ENCODE measurements at regions not wholly inside any gene's neighbourhood (a gene's known extent, or its start where the extent isn't known, plus 50 kb on each side); places are given as distances from the start of the nearest gene placed in this dataset.
"Not testable (repeated sequence)": the region's sequence is repeated elsewhere in the genome, so short reads cannot be mapped to it uniquely, and the experiment has no call there.

DNA sequence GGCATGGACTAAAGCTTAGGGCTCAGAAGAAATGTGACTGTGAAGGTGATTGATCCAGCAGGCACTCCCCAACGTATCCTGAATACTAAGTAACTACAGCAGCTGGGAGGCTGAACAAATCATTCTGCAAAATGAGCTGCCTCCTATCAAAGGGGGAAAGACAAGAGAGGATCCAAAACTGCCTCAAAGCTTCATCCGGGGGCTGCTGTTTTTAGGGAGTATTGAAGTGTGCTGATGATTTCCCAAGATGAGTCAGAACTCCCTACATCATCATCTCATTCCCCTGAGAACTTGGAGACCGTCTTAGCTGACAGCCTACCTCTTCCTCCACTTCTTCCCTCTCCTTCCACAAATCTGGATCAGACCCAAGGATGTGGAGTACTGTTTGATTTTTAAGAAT, 108.4 kb upstream of the GRAMD1B start:
- H3K9me3 Mint-ChIP-seq = peaks cover 0 to 2% (median 0%) of the 10 kb centered on the region in 11 donors
- Histone ChIP-seq H3K27me3 (ENCODE audit: control insufficient read depth in 2 of 2, insufficient read depth in 2 of 2, low read length in 2 of 2) (no peaks in the 10 kb centered on the region), H3K36me3 (ENCODE audit: control insufficient read depth in 2 of 3, insufficient read depth in 3 of 3, low read length in 3 of 3) (no peaks in the 10 kb centered on the region), H3K27ac (ENCODE audit: low read depth, low read length) (no peak overlapping the region), H3K9me3 (ENCODE audit: control insufficient read depth in 2 of 3, low read length in 3 of 3) (no peaks in the 10 kb centered on the region), H3K4me1 (ENCODE audit: control insufficient read depth in 2 of 2, insufficient read depth in 2 of 2, low read length in 2 of 2) (no peaks in the 10 kb centered on the region), H3K4me3 (ENCODE audit: low read length) (no peak overlapping the region)
- no peaks in the 10 kb centered on the region for H3K36me3 Mint-ChIP-seq
- ChIA-PET CTCF (interaction anchor here (0.6 kb wide), 1 partner anchor 29 kb away, joined by 6 read pairs; no protein-coding TSS in a partner anchor), POLR2A (no interaction called here)
- no peak overlapping the region for H3K27ac Mint-ChIP-seq
- no peaks in the 10 kb centered on the region for H3K4me1 Mint-ChIP-seq
- intact Hi-C loops (cut with micrococcal nuclease) = no loop called here
- H3K4me3 Mint-ChIP-seq = no peak overlapping the region
- H3K27me3 Mint-ChIP-seq = peaks cover 0 to 20% (median 10%) of the 10 kb centered on the region in 5 donors
- no peak for DNase-seq
- ATAC-seq = no peak

- ChIA-PET CTCF (no interaction called here), POLR2A (no interaction called here)
- DNase-seq = no peak
- Mint-ChIP-seq H3K4me3 (no peak overlapping the region), H3K9me3 (peaks cover 0 to 2% (median 0%) of the 10 kb centered on the region in 11 donors), H3K36me3 (no peaks in the 10 kb centered on the region), H3K27me3 (peaks cover 11 to 23% (median 19%) of the 10 kb centered on the region in 5 donors), H3K27ac (no peak overlapping the region), H3K4me1 (no peaks in the 10 kb centered on the region)
- no peak for ATAC-seq
- intact Hi-C loops (cut with micrococcal nuclease) = no loop called here
- no peaks in the 10 kb centered on the region for H3K27me3 ChIP-seq (ENCODE audit: control insufficient read depth in 2 of 2, insufficient read depth in 2 of 2, low read length in 2 of 2)
- no peaks in the 10 kb centered on the region for H3K9me3 ChIP-seq (ENCODE audit: control insufficient read depth in 2 of 3, low read length in 3 of 3)
- no peaks in the 10 kb centered on the region for H3K4me1 ChIP-seq (ENCODE audit: control insufficient read depth in 2 of 2, insufficient read depth in 2 of 2, low read length in 2 of 2)
- H3K4me3 ChIP-seq (ENCODE audit: low read length) = no peak overlapping the region
- H3K27ac ChIP-seq (ENCODE audit: low read depth, low read length) = no peak overlapping the region
- H3K36me3 ChIP-seq (ENCODE audit: control insufficient read depth in 2 of 3, insufficient read depth in 3 of 3, low read length in 3 of 3) = no peaks in the 10 kb centered on the region
Measured at GRCh38 chr11:123318623-123319022, 111.4 kb upstream of the GRAMD1B start.

DNA sequence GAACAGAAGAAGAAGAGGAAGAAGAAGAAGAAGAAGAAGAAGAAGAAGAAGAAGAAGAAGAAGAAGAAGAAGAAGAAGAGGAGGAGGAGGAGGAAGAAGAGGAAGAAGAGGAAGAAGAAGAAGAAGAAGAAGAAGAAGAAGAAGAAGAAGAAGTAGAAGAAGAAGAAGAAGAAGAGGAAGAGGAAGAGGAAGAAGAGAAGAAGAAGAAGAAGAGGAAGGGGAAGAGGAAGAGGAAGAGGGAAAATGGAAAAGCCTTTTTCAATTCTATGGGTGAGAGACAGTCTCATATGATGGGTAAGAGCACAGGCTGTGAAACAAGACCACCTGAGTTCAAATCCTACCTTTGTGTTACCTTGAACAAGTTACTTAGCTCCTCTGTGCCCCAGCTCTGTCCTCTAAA, 111.9 kb upstream of the GRAMD1B start:
- ATAC-seq; H3K27ac Mint-ChIP-seq; H3K9me3 ChIP-seq (ENCODE audit: control insufficient read depth in 2 of 3, low read length in 3 of 3); H3K36me3 ChIP-seq (ENCODE audit: control insufficient read depth in 2 of 3, insufficient read depth in 3 of 3, low read length in 3 of 3); POLR2A ChIA-PET; H3K4me3 ChIP-seq (ENCODE audit: low read length); CTCF ChIA-PET; intact Hi-C loops (cut with micrococcal nuclease); H3K4me3 Mint-ChIP-seq; DNase-seq; H3K4me1 ChIP-seq (ENCODE audit: control insufficient read depth in 2 of 2, insufficient read depth in 2 of 2, low read length in 2 of 2); H3K4me1 Mint-ChIP-seq; H3K27ac ChIP-seq (ENCODE audit: low read depth, low read length); H3K9me3 Mint-ChIP-seq; H3K27me3 ChIP-seq (ENCODE audit: control insufficient read depth in 2 of 2, insufficient read depth in 2 of 2, low read length in 2 of 2); H3K36me3 Mint-ChIP-seq: not testable (repeated sequence)
- peaks cover 11 to 23% (median 19%) of the 10 kb centered on the region in 5 donors for H3K27me3 Mint-ChIP-seq

- Histone ChIP-seq H3K4me3 (ENCODE audit: low read length) (no peak overlapping the region), H3K9me3 (ENCODE audit: control insufficient read depth in 2 of 3, low read length in 3 of 3) (no peaks in the 10 kb centered on the region), H3K36me3 (ENCODE audit: control insufficient read depth in 2 of 3, insufficient read depth in 3 of 3, low read length in 3 of 3) (no peaks in the 10 kb centered on the region), H3K4me1 (ENCODE audit: control insufficient read depth in 2 of 2, insufficient read depth in 2 of 2, low read length in 2 of 2) (no peaks in the 10 kb centered on the region), H3K27me3 (ENCODE audit: control insufficient read depth in 2 of 2, insufficient read depth in 2 of 2, low read length in 2 of 2) (no peaks in the 10 kb centered on the region), H3K27ac (ENCODE audit: low read depth, low read length) (no peak overlapping the region)
- peaks cover 11 to 22% (median 19%) of the 10 kb centered on the region in 5 donors for H3K27me3 Mint-ChIP-seq
- H3K9me3 Mint-ChIP-seq = peaks cover 0 to 2% (median 0%) of the 10 kb centered on the region in 11 donors
- ATAC-seq = no peak
- no peak for DNase-seq
- H3K27ac Mint-ChIP-seq = no peak overlapping the region
- CTCF ChIA-PET = no interaction called here
- H3K36me3 Mint-ChIP-seq = no peaks in the 10 kb centered on the region
- intact Hi-C loops (cut with micrococcal nuclease) = no loop called here
- POLR2A ChIA-PET = no interaction called here
- H3K4me3 Mint-ChIP-seq = no peak overlapping the region
- no peaks in the 10 kb centered on the region for H3K4me1 Mint-ChIP-seq
Measured at GRCh38 chr11:123316003-123316402, 114.1 kb upstream of the GRAMD1B start.

- no peak for ATAC-seq
- Histone ChIP-seq H3K4me1 (ENCODE audit: control insufficient read depth in 2 of 2, insufficient read depth in 2 of 2, low read length in 2 of 2) (no peaks in the 10 kb centered on the region), H3K4me3 (ENCODE audit: low read length) (no peak overlapping the region), H3K27ac (ENCODE audit: low read depth, low read length) (no peak overlapping the region), H3K27me3 (ENCODE audit: control insufficient read depth in 2 of 2, insufficient read depth in 2 of 2, low read length in 2 of 2) (no peaks in the 10 kb centered on the region), H3K9me3 (ENCODE audit: control insufficient read depth in 2 of 3, low read length in 3 of 3) (no peaks in the 10 kb centered on the region), H3K36me3 (ENCODE audit: control insufficient read depth in 2 of 3, insufficient read depth in 3 of 3, low read length in 3 of 3) (no peaks in the 10 kb centered on the region)
- Mint-ChIP-seq H3K27me3 (peaks cover 7 to 22% (median 13%) of the 10 kb centered on the region in 5 donors), H3K9me3 (no peaks in the 10 kb centered on the region), H3K36me3 (no peaks in the 10 kb centered on the region), H3K27ac (no peak overlapping the region), H3K4me1 (no peaks in the 10 kb centered on the region), H3K4me3 (no peak overlapping the region)
- intact Hi-C loops (cut with micrococcal nuclease) = no loop called here
- ChIA-PET CTCF (no interaction called here), POLR2A (no interaction called here)
- DNase-seq = no peak
Measured at GRCh38 chr11:123314972-123315371, 115.1 kb upstream of the GRAMD1B start.

DNA sequence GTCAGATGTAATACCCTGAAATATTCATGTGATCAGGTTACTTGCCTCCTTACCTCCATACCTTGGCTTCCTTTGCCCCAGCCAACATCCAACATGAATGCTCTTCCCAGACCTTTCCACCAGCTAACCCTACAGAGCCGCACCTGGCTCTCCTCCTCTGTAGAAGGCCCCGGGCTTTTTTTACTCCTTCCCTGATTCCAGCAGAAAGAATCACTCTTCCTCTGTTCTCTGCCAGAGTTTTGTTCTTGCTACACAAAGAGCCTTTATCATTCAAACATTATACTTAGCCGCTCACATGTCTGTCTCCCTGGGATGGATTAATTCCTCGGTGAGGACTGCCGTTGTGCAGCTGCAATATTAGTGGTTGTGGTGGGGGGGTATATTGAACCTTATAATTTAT, 116.8 kb upstream of the GRAMD1B start:
- Histone ChIP-seq H3K9me3 (ENCODE audit: control insufficient read depth in 2 of 3, low read length in 3 of 3) (no peaks in the 10 kb centered on the region), H3K36me3 (ENCODE audit: control insufficient read depth in 2 of 3, insufficient read depth in 3 of 3, low read length in 3 of 3) (no peaks in the 10 kb centered on the region), H3K4me3 (ENCODE audit: low read length) (no peak overlapping the region), H3K27ac (ENCODE audit: low read depth, low read length) (no peak overlapping the region), H3K4me1 (ENCODE audit: control insufficient read depth in 2 of 2, insufficient read depth in 2 of 2, low read length in 2 of 2) (no peaks in the 10 kb centered on the region), H3K27me3 (ENCODE audit: control insufficient read depth in 2 of 2, insufficient read depth in 2 of 2, low read length in 2 of 2) (no peaks in the 10 kb centered on the region)
- Mint-ChIP-seq H3K27me3 (peaks cover 7 to 22% (median 12%) of the 10 kb centered on the region in 5 donors), H3K36me3 (no peaks in the 10 kb centered on the region), H3K9me3 (no peaks in the 10 kb centered on the region), H3K27ac (no peak overlapping the region), H3K4me1 (no peaks in the 10 kb centered on the region), H3K4me3 (no peak overlapping the region)
- ATAC-seq (no peak), DNase-seq (no peak)
- ChIA-PET CTCF (interaction anchor here (1.4 kb wide), 1 partner anchor 10 kb away, joined by 4 read pairs; no protein-coding TSS in a partner anchor), POLR2A (no interaction called here)
- intact Hi-C loops (cut with micrococcal nuclease) = no loop called here

GRCh38 chr11:123308077-123308476, 113.0 kb upstream of the CLMP start:
- H3K9me3 Mint-ChIP-seq = no peaks in the 10 kb centered on the region
- intact Hi-C loops (cut with micrococcal nuclease) = loop anchor here in 1 of 2 donors (10.0 kb wide), 1 partner anchor 247 kb away; no protein-coding TSS in a partner anchor
- H3K27me3 ChIP-seq (ENCODE audit: control insufficient read depth in 2 of 2, insufficient read depth in 2 of 2, low read length in 2 of 2) = no peaks in the 10 kb centered on the region
- H3K4me1 ChIP-seq (ENCODE audit: control insufficient read depth in 2 of 2, insufficient read depth in 2 of 2, low read length in 2 of 2) = peaks cover 0 to 7% of the 10 kb centered on the region in 2 donors
- ChIA-PET POLR2A (no interaction called here), CTCF (interaction anchor here (0.8 kb wide), 1 partner anchor 48 kb away, joined by 3 read pairs; no protein-coding TSS in a partner anchor)
- ATAC-seq (no peak), DNase-seq (no peak)
- H3K36me3 Mint-ChIP-seq = no peaks in the 10 kb centered on the region
- H3K4me3 Mint-ChIP-seq = no peak overlapping the region
- no peaks in the 10 kb centered on the region for H3K9me3 ChIP-seq (ENCODE audit: control insufficient read depth in 2 of 3, low read length in 3 of 3)
- peaks cover 0 to 14% (median 6%) of the 10 kb centered on the region in 5 donors for H3K27me3 Mint-ChIP-seq
- H3K4me1 Mint-ChIP-seq = peaks cover 0 to 28% (median 2%) of the 10 kb centered on the region in 7 donors
- no peak overlapping the region for H3K4me3 ChIP-seq (ENCODE audit: low read length)
- H3K36me3 ChIP-seq (ENCODE audit: control insufficient read depth in 2 of 3, insufficient read depth in 3 of 3, low read length in 3 of 3) = no peaks in the 10 kb centered on the region
- no peak overlapping the region for H3K27ac Mint-ChIP-seq
- H3K27ac ChIP-seq (ENCODE audit: low read depth, low read length) = no peak overlapping the region
